C4-2B (cell line): ENCODE measurements at regions not wholly inside any gene's neighbourhood (a gene's known extent, or its start where the extent isn't known, plus 50 kb on each side); places are given as distances from the start of the nearest gene placed in this dataset.

Source experiments
- H3K27ac ChIP-seq: fragments of 450-650 bp; 2 replicates; pipeline ENCODE4 v1.5.1; 2017
- ZFX ChIP-seq: fragments of 450-650 bp; IDR thresholded peaks from 2 replicates; pipeline ENCODE4 v1.6.1; 2017
- TF ChIP-seq, protein P1 (sequence below): fragments of 450-650 bp; conservative IDR thresholded peaks from 2 replicates; pipeline ENCODE4 v1.5.1; 2017; ENCODE audit warnings: mild to moderate bottlenecking

DNA sequence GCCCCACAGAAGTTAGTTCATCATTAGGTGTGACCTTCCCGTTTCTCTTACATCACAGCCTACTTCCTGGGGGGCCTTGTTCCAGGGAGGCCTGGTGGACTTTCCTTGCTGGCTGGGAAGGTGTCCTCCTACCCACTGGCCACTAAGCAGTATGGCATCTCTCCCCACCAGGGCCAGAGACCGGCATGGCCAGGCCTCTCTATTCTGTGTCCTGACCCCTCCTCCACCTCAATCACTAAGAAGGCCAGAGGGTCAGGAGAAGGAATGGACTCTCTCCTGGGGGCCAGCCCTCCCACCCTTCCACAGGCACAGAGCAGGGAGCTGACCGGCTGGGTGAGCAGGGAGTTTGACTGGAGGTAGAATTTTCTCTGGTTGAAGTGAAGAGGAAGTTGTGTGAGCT is 81.9 kb downstream of the PJA1 start:
- H3K27ac ChIP-seq = no peak overlapping the region
- TF ChIP-seq ZFX = no peak
- TF ChIP-seq, protein P1, sequence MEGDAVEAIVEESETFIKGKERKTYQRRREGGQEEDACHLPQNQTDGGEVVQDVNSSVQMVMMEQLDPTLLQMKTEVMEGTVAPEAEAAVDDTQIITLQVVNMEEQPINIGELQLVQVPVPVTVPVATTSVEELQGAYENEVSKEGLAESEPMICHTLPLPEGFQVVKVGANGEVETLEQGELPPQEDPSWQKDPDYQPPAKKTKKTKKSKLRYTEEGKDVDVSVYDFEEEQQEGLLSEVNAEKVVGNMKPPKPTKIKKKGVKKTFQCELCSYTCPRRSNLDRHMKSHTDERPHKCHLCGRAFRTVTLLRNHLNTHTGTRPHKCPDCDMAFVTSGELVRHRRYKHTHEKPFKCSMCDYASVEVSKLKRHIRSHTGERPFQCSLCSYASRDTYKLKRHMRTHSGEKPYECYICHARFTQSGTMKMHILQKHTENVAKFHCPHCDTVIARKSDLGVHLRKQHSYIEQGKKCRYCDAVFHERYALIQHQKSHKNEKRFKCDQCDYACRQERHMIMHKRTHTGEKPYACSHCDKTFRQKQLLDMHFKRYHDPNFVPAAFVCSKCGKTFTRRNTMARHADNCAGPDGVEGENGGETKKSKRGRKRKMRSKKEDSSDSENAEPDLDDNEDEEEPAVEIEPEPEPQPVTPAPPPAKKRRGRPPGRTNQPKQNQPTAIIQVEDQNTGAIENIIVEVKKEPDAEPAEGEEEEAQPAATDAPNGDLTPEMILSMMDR = no peak

DNA sequence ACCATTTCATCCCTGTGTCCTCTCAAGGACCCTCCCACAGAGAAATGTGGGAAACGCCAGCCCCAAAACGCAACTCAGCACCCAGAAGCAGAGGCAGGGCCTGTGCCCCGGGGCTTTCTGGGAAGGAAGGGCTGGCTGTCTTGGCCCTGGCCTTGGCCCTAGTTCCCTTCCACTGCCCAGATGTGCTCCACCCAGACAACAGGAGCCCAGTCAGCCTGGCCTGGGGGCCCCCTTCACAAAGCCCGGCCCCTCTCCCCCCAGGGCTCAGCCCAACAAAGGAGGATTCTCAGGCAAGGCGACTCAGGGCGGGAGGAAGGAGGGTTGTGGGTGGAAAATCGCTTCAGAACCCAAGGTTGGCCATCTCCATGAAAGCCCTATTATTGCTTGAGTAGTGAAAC is 82.5 kb downstream of the PJA1 start:
- H3K27ac ChIP-seq = peak overlapping the region; percentile 22; the same call in 1 of the 2 replicates
- TF ChIP-seq ZFX = no peak
- TF ChIP-seq, protein P1 = no peak

GRCh38 chrX:69082055-69082752 is 83.0 kb downstream of the PJA1 start:
- peak overlapping the region; percentile 22; the same call in 1 of the 2 replicates for H3K27ac ChIP-seq
- TF ChIP-seq, protein P1 = no peak
- TF ChIP-seq ZFX = no peak

- TF ChIP-seq, protein P1 = no peak
- no peak for TF ChIP-seq ZFX
These were observed 84.3 kb downstream of the PJA1 start for GRCh38 chrX:69080855-69081465.

DNA sequence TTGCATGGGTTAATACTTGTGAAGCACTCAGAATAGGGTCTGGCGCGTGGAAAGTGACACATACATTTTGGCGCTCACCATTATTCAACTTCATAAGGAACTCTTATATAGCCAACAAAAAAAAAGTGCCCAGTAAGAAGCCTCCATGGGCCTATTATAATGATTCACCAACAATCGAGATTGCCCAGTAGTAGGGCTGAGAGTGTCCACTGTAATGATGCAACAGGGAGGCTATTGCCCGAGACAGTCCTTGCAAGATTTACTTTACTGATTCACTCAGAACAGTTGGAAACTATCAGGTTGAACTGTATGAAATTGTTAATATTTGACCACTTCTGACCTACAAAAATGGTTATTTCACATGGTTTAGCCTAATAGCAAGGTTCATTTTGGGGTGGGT is 86.0 kb downstream of the PJA1 start:
- H3K27ac ChIP-seq = no peak overlapping the region
- TF ChIP-seq, protein P1 = no peak
- TF ChIP-seq ZFX = no peak

More at GRCh38 chrX:69080855-69081465, 84.3 kb downstream of the PJA1 start:
- H3K27ac ChIP-seq = no peak overlapping the region

- TF ChIP-seq, protein P1 = no peak
- TF ChIP-seq ZFX = no peak
These were observed 87.3 kb downstream of the PJA1 start for GRCh38 chrX:69077895-69078455.

DNA sequence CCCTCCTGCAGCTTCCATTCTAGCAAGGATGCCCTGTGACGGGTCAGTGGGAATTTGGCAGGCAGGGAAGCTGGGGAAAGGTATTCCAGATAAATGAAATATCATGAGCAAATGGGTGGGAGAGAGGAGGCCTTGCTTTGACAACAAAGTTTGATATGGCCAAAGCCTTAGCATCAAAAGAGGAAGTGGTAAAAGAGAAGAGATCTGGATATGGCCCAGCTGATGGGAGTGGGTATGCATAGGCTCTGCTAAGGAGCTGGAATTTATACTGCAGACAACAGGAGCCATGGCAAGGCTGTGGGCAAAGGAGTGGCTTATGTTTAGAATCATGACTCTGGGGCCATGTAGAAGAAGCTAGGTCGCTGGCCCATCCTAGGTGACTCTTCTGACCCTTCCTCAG is 89.2 kb downstream of the PJA1 start:
- H3K27ac ChIP-seq = no peak overlapping the region
- TF ChIP-seq, protein P1 = no peak
- no peak for TF ChIP-seq ZFX

More at GRCh38 chrX:69077895-69078455, 87.3 kb downstream of the PJA1 start:
- H3K27ac ChIP-seq = no peak overlapping the region
